Posterior vena cava (tissue), 2 donors: ENCODE measurements at regions not wholly inside any gene's neighbourhood (a gene's known extent, or its start where the extent isn't known, plus 50 kb on each side); places are given as distances from the start of the nearest gene placed in this dataset.

Experiments
- DNase-seq: peaks from one replicate; pipeline ENCODE4 v3.0.0-alpha.2; 2020; ENCODE audit warnings: low spot score
- intact Hi-C, 2 donors: fragments of 100-400 bp; cut with DNase I; formaldehyde crosslinking; loops; one replicate each; pipeline versions ENCODE4 v1.14.1 to v1.14.2; 2022 to 2023
- donor health status: DM: yes; HTN: yes; CAD: no.
- donor health status: DM: yes; HTN: yes; CAD: no.

DNA sequence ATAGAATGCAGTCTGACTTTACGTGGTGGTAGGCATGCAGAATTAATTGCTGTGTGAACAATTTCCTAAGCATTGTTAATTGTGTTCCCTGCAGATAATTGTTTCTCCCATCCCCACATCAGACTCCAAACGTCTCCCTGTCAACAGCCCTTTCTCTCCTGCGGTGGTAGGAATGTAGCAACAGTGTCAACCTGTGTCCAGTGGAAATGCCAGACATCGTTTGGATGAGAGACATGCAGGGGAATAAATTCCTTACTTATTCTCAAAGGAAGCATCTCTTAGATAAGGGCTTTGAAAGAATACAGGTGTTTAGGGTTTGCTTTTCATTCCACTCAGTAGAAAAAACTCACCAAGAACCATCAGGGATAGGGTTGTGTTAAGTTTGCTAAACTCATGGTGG lies 245.3 kb upstream of the WWC1 start:
- no peak for DNase-seq
- intact Hi-C loops: no loop called here

DNA sequence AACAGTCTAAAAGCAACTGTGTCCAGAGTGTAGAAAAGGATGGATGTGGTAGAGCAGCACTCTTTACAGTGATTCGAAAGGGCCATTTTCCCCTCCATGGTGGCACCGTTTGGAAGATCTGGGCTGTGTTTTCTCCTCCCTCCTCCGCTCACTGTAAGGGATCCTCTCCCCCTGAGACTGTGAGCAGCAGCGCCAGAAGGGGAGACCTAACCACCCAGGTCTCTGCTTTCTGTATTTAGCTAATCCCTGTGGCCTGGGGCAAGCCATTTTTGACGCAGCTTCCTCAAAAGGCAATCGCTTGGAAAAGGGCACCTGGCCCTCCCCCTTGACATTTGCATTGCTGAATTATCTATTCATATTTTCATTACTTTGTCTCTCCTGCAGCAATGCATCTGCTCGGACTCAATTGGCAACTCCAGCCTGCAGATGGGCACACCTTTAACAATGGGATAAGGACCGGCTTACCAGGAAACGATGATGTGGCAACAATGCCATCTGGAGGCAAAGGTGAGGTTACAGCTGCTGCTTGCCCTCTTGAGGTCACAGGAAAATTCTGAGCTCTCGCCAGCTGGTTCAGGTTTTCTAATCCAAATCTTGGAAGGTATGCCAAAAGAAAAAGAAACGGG lies 244.3 kb upstream of the WWC1 start:
- intact Hi-C loops: no loop called here

DNA sequence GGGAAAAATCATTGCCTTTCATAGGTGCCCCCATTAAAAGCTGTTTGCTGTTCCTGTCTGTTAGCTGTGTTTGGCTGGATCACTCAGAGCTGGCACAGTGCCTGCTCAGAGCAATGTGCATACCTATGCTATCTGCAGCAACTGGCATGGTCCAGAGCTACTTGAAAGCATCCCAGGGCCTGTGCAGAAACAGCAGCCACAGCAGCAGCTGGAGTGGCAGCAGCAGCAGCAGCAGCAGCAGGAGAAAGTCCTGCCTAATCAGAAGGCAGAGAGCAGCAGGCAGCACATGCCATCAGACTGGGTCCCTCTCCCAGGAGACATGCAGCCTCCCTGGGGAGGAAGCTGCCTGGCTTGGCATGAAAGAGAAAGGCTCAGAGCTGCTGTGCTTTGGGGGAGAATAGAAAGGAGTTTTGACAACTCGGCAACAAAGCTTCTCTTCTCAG lies 243.8 kb upstream of the WWC1 start:
- intact Hi-C loops: no loop called here
- no peak for DNase-seq

More for the DNA sequence above, 244.3 kb upstream of the WWC1 start:
- no peak for DNase-seq

DNA sequence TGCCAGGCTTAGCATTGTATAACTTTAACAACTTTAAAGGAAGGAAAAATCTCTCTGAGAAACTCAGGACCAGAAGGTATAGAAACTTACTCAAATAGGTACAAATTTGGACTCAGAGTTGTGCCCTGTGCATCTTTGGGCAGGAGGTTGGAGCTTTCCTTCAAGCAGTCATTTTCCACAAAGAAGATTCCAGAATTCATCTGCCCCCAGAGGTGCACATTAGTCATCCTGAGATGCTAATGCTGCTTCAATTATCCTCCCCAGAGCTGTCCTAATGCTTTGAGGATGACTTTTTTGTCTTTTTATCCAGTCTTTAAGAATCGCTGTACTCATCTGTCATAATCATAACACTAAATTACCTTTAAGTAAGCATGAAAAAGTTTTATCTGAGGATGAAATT lies 243.0 kb upstream of the WWC1 start:
- intact Hi-C loops: no loop called here
- DNase-seq: no peak

DNA sequence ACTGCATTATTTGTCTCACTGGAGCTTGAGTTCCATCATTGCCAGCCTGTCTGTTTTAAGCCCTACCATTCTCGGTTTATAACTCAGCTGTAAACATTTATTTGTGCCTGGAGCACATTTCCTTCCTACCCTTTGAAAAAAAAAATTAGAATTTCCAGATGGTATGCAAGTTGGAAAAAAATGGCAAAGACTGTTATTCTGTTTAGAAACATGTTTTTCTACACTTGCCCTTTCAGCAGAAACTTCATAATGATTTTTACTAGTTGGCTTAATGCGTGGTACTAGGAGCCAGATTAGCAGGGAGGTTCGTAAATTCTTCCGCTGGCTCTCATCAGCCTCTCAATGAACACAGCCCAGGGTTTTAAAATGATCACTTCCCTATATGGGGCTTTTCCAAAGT lies 238.8 kb upstream of the WWC1 start:
- intact Hi-C loops: no loop called here

DNA sequence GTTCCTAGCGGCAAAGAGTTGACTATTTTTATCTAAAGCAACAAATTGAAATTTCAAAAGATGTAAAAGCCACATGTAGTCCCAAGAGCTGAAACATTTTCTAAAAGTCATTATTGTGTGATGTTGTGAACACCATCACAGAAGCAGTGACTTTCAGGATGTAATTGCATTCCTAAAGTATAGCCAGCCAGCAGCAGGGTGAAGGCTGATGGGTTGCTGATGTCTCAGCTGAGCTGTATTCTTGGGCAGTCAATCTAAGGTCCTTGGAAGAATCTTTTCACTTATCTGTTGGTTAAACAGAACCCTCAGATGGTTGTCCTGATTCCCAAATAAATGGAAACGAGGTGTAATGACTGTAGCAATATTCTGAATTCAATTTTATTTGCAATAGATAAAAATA lies 237.4 kb upstream of the WWC1 start:
- intact Hi-C loops: no loop called here

More for the DNA sequence above, 238.8 kb upstream of the WWC1 start:
- no peak for DNase-seq

DNA sequence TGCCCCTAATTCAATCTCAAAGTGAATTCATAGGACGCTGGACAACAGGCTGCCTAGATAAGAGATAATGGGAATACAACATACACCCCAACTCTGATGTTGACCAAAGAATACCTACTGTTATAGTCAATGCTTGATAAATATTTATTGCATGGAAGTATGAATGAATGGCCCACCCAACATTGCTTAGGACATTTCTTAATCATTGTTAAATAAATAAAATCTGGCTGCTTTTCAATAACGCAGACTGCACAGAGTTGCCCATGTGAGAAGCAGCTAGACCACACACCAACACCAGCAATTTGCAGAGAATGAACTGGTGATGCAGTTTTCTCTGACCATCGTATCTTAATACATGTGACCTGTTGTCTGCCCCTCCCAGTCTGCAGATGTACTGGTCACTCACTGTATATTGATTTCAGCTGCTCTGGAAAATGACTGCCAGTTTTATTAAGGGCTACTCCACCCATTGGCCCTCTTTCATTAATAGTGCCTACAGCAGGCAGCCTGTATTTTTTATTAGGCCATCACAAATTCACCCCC lies 236.2 kb upstream of the WWC1 start:
- intact Hi-C loops: no loop called here
- DNase-seq: no peak

More for the DNA sequence above, 237.4 kb upstream of the WWC1 start:
- no peak for DNase-seq

DNA sequence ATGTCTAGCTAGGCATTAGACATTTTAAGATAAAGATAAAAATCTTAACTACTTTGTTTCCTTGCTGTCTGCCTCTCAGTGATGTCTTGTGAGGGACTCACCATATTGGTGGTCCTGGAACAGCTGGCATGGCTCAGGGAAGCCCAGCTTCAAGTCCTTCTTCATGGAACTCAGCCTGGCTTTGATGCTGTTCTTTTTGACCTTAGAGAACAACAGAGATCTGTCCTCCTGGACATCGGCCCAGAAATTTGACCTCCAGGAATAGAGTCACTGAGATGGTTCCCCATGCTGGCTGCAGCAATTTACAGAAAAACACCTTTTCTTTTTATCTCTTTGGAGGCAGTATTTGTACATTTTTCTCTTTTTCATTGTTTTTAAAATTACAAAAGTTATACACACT lies 235.5 kb upstream of the WWC1 start:
- intact Hi-C loops: no loop called here
- no peak for DNase-seq

DNA sequence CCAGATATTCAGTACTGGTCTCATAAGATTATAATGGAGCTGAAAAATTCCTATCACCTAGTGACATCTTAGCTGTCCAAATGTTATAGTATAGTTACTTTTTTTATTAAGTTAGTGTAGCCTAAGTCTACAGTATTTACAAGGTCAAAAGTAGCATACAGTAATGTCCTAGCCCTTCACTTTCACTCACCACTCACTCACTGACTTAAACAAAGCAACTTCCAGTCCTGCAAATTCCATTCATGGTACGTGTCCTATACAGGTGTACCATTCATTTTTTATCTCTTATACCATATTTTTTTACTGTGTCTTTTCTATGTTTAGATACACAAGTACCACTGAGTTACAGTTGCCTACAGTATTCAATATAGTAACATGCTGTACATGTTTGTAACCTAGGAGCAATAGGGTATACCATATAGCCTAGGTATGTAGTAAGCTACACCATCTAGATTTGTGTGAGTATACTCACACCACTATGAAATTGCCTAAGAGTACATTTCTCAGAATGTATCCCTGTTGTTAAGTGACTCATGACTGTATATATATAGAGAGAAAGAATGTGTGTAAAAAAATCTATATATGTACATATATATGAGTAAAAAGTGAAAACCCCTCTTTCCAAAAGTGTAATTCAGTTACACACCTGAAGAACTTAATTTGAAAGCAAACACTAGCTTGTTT lies 234.8 kb upstream of the WWC1 start:
- DNase-seq: no peak
- intact Hi-C loops: no loop called here

DNA sequence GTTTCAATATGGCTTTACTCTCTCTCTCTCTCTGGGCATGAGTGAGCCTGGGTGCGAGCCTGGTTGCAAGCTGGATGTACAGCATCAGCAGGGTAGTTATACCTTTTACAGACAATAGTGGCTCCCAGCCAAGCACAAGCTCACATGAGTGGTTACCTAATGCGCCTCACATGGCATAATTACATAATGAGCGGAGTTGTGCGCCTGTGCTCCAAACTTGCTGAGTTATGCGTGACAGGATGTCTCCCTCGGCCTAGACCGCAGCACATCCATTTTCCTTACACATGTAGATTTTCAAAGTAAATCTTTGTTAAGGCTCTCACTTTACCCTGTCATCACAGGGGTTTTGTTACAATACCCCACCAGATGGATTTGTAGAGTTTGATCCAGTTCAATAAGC lies 233.5 kb upstream of the WWC1 start:
- intact Hi-C loops: no loop called here
- DNase-seq: no peak

DNA sequence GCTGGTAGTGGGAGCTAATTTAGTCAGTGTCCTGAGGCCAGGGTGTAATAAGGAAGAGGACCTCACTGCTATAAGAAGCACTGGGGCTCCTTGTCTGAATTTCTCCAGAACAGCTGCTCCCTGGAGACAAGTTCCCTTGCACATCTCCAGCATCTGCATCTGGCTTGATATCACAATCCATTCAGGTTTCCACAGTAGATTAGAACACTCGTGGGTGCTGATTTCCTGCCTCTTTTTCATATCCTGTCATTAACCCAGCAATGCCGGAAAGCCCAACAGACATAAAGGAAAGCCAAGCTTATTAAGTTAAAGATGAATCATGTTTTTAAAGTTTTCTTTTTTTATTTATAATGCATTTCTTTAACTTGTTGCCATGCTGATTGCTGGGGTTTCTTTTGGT lies 232.3 kb upstream of the WWC1 start:
- intact Hi-C loops: no loop called here
- no peak for DNase-seq

DNA sequence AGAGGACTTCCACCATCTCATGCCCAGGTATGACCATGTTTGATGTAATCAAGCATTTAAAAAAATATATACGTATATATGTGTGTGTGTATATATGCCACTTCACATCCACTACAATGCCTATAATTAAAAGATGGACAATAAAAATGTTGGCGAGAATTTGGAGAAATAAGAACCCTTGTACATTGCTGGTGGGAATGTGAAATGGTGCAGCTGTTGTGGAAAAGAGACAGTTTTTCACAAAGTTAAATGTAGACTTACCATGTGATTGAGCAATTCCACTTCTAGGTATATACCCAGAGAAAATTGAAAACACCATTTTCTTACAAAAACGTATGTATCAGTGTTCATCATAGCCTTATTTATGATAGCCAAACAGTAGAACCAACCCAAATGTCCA lies 229.2 kb upstream of the WWC1 start:
- DNase-seq: no peak
- intact Hi-C loops: no loop called here

DNA sequence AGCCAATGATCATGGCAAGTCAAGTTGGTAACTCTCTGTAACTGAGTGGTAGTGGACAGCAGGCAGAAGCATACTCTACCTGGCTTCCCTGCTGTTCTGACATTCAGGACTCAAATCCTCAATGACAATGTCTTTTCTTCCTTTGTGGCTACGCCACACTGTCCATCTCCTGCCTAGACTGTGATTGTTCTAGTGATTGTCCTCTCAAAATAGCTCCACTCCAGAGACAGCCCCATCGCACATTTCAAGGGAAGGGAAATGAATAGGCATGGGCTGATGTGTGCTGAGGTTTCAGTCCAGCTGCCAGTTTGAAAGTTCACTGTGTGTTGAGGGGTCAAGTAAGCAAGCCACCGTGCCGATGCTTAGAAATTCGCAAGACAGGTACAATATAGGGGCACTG lies 227.0 kb upstream of the WWC1 start:
- intact Hi-C loops: no loop called here
- no peak for DNase-seq

DNA sequence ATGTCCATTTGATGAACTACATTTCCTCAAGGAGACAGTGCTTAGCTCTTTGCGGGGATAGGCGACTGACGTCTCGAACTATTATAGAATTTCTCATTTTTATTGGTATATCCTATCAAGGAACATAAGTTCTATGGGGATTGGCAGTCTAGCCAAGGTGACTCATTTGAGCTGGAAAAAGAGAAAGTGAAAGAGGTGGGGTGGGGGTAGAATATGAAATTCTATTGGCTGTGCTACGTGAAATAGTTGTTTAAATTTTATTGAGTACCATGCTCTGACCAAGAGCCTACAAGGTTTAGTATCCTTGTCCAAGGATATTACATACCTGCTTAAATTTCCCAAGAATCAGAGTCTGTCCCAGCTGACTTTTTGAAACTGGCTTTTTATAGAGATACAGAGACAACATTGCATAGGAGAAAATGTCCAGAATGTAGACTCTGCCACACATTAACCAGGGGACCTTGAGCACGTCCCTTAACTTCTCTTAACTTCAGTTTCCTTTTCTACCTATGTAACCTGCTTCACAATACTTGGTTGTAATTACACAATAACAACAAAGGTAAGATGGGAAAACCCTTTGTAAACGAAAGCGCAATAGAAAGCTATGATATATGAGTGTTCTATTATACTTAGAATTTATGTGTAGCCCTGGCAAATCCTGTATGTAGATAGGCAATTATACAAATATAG lies 226.4 kb upstream of the WWC1 start:
- no peak for DNase-seq
- intact Hi-C loops: no loop called here

DNA sequence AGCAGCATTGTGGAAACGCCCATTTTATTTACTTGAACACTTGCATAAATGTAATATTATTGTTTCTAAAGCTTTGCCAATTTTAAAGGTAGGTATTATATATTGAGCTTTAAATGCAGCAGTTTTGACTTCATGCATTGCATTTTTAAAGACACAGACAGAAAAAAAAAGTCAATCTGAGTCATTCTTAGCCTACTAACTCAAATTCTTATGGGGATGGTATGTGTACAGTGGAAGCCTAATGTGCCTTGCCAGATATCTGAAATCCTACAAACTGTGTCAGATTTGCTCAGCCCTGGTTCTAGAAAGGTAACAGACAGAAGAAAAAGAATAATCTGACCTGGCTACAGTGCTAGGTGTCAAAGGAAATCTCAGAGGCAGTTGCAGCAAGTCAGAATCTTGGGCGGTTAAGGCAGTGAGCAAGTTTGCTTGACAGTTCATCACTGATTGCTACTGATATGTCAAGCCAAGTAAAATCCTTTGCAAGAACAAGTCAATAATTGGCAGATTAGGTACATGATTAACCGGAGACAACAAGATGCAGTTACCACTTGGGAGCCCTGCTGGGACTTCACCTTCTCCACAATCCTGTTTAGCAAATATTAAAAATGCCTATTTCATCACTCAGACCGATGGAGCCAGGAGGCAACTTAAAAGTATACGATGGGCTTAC lies 224.8 kb upstream of the WWC1 start:
- DNase-seq: no peak
- intact Hi-C loops: no loop called here

DNA sequence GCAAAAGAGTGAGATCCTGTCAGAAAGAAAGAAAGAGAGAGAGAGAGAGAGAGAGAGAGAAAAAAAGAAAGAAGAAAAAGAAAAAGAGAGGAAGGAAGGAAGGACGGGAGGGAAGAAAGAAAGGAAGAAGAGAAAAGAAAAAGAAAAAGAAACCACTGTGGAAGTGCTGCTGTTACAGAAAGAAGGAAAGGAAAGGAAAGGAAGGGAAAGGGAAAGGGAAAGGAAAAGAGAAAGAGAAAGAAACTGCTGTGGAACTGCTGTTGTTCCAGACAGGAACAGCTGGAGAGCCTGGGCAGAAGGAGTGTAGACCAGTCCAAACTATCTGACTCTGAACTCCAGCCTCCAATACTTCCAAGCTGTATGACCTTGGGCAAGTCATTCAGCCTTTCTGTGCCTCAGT lies 220.7 kb upstream of the WWC1 start:
- intact Hi-C loops: no loop called here
- DNase-seq: no peak

DNA sequence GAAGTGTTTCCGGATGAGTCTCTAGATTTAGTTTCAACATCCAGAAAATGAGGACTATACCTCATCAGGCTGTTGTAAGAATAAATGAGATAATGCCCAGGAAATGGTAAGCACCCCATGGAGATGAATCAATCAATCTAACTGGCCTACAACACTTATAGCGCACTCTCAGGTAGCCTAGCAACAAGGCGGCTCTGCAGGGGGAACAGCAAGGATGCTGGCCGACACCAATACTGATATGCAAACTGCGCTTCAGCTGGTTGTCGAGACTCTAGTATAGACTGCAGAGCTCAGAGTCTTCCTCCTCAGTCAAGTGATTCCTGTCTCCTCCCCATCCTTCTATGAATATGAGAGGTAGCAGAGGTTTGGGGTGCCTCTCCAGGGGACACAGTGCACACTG lies 218.8 kb upstream of the WWC1 start:
- DNase-seq: no peak
- intact Hi-C loops: no loop called here

DNA sequence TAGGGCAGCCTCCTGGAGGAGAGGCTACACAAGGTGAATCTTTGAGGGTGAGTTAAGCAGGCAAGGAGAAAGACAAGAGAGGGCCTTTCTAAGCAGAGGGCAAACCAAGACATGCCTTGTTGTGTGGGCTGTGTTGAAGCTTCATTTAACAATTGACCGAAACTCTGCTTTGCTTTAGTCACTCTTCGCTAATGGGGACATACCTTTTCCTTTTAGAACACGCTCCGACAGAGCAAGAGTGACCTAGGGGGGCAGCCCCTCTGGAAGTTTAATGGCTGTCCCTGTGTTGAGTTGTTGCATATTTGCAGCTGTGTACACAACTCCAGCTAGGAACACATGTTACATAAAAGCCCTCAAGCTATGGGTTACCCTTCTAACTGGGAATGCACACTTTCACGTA lies 218.1 kb upstream of the WWC1 start:
- intact Hi-C loops: no loop called here
- DNase-seq: no peak

DNA sequence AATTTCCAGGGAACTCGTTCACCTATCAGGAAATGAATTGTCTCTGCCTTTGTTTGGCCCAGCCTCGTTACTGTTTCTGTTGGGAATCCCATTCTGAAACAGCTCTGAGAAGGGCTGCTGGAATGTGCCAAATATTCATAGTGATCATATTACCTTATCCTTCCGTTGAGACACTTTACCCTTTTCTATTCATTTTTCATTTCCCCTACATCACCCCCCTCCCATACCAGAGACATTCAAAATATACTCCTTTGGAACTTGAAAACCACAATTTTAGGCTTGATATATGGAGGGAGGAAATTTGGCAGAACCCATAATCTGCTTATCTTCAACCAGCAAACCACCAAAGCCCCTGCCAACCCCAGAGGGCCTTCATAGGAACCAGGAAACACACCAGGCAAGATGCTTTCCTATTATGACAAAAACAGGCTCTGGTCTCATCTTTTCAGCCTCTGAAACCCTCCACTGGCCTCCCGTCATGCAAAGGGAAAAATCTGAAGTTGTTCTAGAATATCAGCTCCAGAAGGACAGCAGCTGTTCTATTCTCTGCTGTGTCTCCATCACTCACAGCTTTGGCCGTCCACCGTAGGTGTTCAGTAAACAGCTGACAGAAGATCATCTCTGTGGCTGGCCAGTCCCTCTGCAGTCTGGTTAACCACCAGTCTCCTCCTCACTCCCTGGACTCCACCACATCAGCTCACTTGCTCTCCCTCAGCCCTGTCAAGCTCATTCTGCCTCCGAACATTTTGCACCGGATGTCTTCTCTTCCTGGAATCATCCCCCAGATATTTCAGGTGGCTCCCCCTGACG lies 217.2 kb upstream of the WWC1 start:
- DNase-seq: no peak
- intact Hi-C loops: no loop called here
